Suprapubic skin (tissue), 4 donors: ENCODE measurements at regions not wholly inside any gene's neighbourhood (a gene's known extent, or its start where the extent isn't known, plus 50 kb on each side); places are given as distances from the start of the nearest gene placed in this dataset.

Experiments used
- CTCF ChIP-seq, 2 donors: fragments of 200-600 bp in 1 of 2; fragments of 450-650 bp in 1 of 2; sonication (generic) in 1 of 2; IDR thresholded peaks; one replicate each; pipeline ENCODE4 v1.5.1; 2016 to 2019; ENCODE audit warnings: antibody characterized with exemption in 2 of 2, mild to moderate bottlenecking in 1 of 2, moderate library complexity in 1 of 2
- POLR2A ChIP-seq, 2 donors: fragments of 450-650 bp; IDR thresholded peaks; one replicate each; pipeline ENCODE4 v1.6.1; 2017; ENCODE audit warnings: antibody characterized with exemption in 2 of 2, mild to moderate bottlenecking in 2 of 2, moderate library complexity in 2 of 2
- POLR2AphosphoS5 ChIP-seq, 3 donors: sonication (generic); formaldehyde crosslinking; IDR thresholded peaks; one replicate each; pipeline ENCODE4 v1.6.1; 2017; ENCODE audit warnings: antibody characterized with exemption in 3 of 3

GRCh38 chr19:56939951-56940350, 99.4 kb upstream of the PEG3 start:
- TF ChIP-seq POLR2A (IDR thresholded peaks at IDR 0.05): no peak
- no peak for TF ChIP-seq CTCF (IDR thresholded peaks at IDR 0.05)
- no peak for TF ChIP-seq POLR2AphosphoS5 (IDR thresholded peaks at IDR 0.05)
